ENCODE measurements at regions not wholly inside any gene's neighbourhood (a gene's known extent, or its start where the extent isn't known, plus 50 kb on each side); places are given as distances from the start of the nearest gene placed in this dataset.

- H3K27me3 ChIP-seq (ENCODE audit: control insufficient read depth in 2 of 2, insufficient read depth in 2 of 2, low read length in 2 of 2), result no peaks in the 10 kb centered on the region
- peak overlapping the region; percentile 45 for H3K27ac ChIP-seq (ENCODE audit: insufficient read depth, low read depth, low read length)
- H3K9me1 ChIP-seq (replicated peaks; ENCODE audit: control insufficient read depth, extremely low read depth, insufficient read depth, low read length), result no peaks in the 10 kb centered on the region
- H4K20me1 ChIP-seq (replicated peaks; ENCODE audit: control insufficient read depth, extremely low read depth, insufficient read depth, low read length), result no peaks in the 10 kb centered on the region
- peaks cover 52% of the 10 kb centered on the region for H3K4me1 ChIP-seq (ENCODE audit: control insufficient read depth, extremely low read depth, insufficient read depth, low read length)
- FAIRE-seq (no peak), DNase-seq (ENCODE audit: low read depth, low spot score) (no peak)
- TF ChIP-seq MAX (IDR thresholded peaks at IDR 0.05; ENCODE audit: insufficient read depth, insufficient read length) (no peak), POLR2AphosphoS5 (IDR thresholded peaks at IDR 0.05; ENCODE audit: insufficient read depth, low read depth, low read length) (peak; percentile 21)
- intact Hi-C loops (cut with micrococcal nuclease) (loop anchor here (10.0 kb wide), 1 partner anchor 556 kb away; no protein-coding TSS in a partner anchor), dilution Hi-C loops (cut with MboI; ENCODE audit: extremely low pct_ligation_motif_present, low sequenced_read_pairs) (no loop called here)
- H3K4me3 ChIP-seq (replicated peaks in 1 of 3; ENCODE audit: insufficient read depth in 1 of 3, low read depth in 1 of 3, low read length in 3 of 3), result no peak overlapping the region
- no peaks in the 10 kb centered on the region for H3K9me3 ChIP-seq (replicated peaks; ENCODE audit: control insufficient read depth, insufficient read depth, low read length)
- peaks cover 82% of the 10 kb centered on the region for H3K79me2 ChIP-seq (ENCODE audit: control insufficient read depth, insufficient read depth, low read length)
- ChIA-PET CTCF (no interaction called here), POLR2A (no interaction called here)
- H3K9ac ChIP-seq (replicated peaks; ENCODE audit: extremely low read depth, insufficient read depth, low read length), result peak overlapping the region; percentile 33
- BruUV-seq (replicated peaks), result no TSS peak
- no peak overlapping the region for H3K4me2 ChIP-seq (ENCODE audit: insufficient read depth, low read length)
- peaks cover 4 to 24% of the 10 kb centered on the region in 2 experiments for H3K36me3 ChIP-seq (ENCODE audit: control insufficient read depth in 2 of 2, extremely low read depth in 1 of 2, insufficient read depth in 2 of 2, low read length in 2 of 2)
- H2AFZ ChIP-seq (ENCODE audit: low read depth, low read length), result no peak overlapping the region
These were observed 550.0 kb upstream of the DIPK2B start for GRCh38 chrX:45750639-45751038.

- Histone ChIP-seq H3K9me1 (replicated peaks; ENCODE audit: control insufficient read depth, extremely low read depth, insufficient read depth, low read length) (no peaks in the 10 kb centered on the region), H3K27ac (ENCODE audit: insufficient read depth, low read depth, low read length) (peak overlapping the region; percentile 26), H3K4me2 (ENCODE audit: insufficient read depth, low read length) (peak overlapping the region; percentile 12), H3K9me3 (replicated peaks; ENCODE audit: control insufficient read depth, insufficient read depth, low read length) (no peaks in the 10 kb centered on the region), H2AFZ (ENCODE audit: low read depth, low read length) (no peak overlapping the region), H3K27me3 (ENCODE audit: control insufficient read depth in 2 of 2, insufficient read depth in 2 of 2, low read length in 2 of 2) (no peaks in the 10 kb centered on the region), H4K20me1 (replicated peaks; ENCODE audit: control insufficient read depth, extremely low read depth, insufficient read depth, low read length) (no peaks in the 10 kb centered on the region), H3K4me3 (replicated peaks in 1 of 3; ENCODE audit: insufficient read depth in 1 of 3, low read depth in 1 of 3, low read length in 3 of 3) (no peak overlapping the region), H3K79me2 (ENCODE audit: control insufficient read depth, insufficient read depth, low read length) (peaks cover 73% of the 10 kb centered on the region), H3K4me1 (ENCODE audit: control insufficient read depth, extremely low read depth, insufficient read depth, low read length) (peaks cover 45% of the 10 kb centered on the region), H3K36me3 (ENCODE audit: control insufficient read depth in 2 of 2, extremely low read depth in 1 of 2, insufficient read depth in 2 of 2, low read length in 2 of 2) (peaks cover 5 to 24% of the 10 kb centered on the region in 2 experiments), H3K9ac (replicated peaks; ENCODE audit: extremely low read depth, insufficient read depth, low read length) (peak overlapping the region; percentile 2)
- DNase-seq (ENCODE audit: low read depth, low spot score) (peak; percentile 43), FAIRE-seq (peak; percentile 4)
- TF ChIP-seq GATA2 (IDR thresholded peaks at IDR 0.05; ENCODE audit: insufficient read depth, insufficient read length, low read depth, low read length), result no peak
- TF ChIP-seq MYC (IDR thresholded peaks at IDR 0.05; ENCODE audit: low read depth, low read length), result no peak
- TF ChIP-seq POLR2A (IDR thresholded peaks at IDR 0.05; ENCODE audit: low read depth, low read length), result no peak
- no TSS peak for BruUV-seq (replicated peaks)
- intact Hi-C loops (cut with micrococcal nuclease) (loop anchor here (1.0 kb wide), 1 partner anchor 234 kb away; no protein-coding TSS in a partner anchor), dilution Hi-C loops (cut with MboI; ENCODE audit: extremely low pct_ligation_motif_present, low sequenced_read_pairs) (no loop called here)
- POLR2A ChIA-PET, result no interaction called here
- CTCF ChIA-PET, result interaction anchor here (0.6 to 2.1 kb wide), 5 partner anchors 9 to 427 kb away, joined by 3 to 9 read pairs (median 3); no protein-coding TSS in a partner anchor
These were observed 548.7 kb upstream of the DIPK2B start for GRCh38 chrX:45749375-45749774.
